PC-3 (cell line): ENCODE measurements at regions not wholly inside any gene's neighbourhood (a gene's known extent, or its start where the extent isn't known, plus 50 kb on each side); places are given as distances from the start of the nearest gene placed in this dataset.
A peak's percentile ranks its signal among the peaks of the same experiment; 100 is the strongest.

Source experiments
- ATAC-seq: fragments of 200-7000 bp; cut with Tn5 transposase; 2 replicates; pipeline ENCODE4 v1.9.1; 2020; ENCODE audit warnings: mild to moderate bottlenecking, moderate library complexity
- BruUV-seq: library from RNA; stranded (reverse); fragments of 400-500 nt; replicated peaks from 2 replicates; lab custom pipeline; 2021; lab: Mats Ljungman, UMichigan
- CTCF ChIA-PET: fragments of 300-600 bp; sonication (Branson Sonifier 250); formaldehyde crosslinking; loops from one replicate; lab custom pipeline; 2022; ENCODE audit warnings: antibody characterized with exemption; lab: Charles Lee
- POLR2A ChIA-PET: fragments of 300-600 bp; sonication (Branson Sonifier 250); formaldehyde crosslinking; loops from one replicate; lab custom pipeline; 2022; ENCODE audit warnings: antibody characterized with exemption; ENCODE audit not compliant: unreplicated experiment; lab: Charles Lee
- DNase-seq: peaks from one replicate; pipeline ENCODE4 v3.0.0-alpha.2; 2015
- H2AFZ ChIP-seq: fragments of 300-600 bp; sonication (generic); 2 replicates; pipeline ENCODE4 v1.6.0; 2016; ENCODE audit warnings: antibody characterized with exemption, low read length
- H3F3A ChIP-seq: fragments of 300-600 bp; sonication (generic); one replicate; pipeline ENCODE4 v1.6.0; 2017; ENCODE audit warnings: antibody characterized with exemption, low read length, control low read depth, mild to moderate bottlenecking; ENCODE audit not compliant: unreplicated experiment
- H3K27ac ChIP-seq: fragments of 300-600 bp; sonication (generic); 2 replicates; pipeline ENCODE4 v1.5.1; 2016; ENCODE audit warnings: mild to moderate bottlenecking, low read length
- H3K27me3 ChIP-seq: fragments of 300-600 bp; sonication (generic); 2 replicates; pipeline ENCODE4 v1.6.1; 2016; ENCODE audit warnings: low read length, mixed read lengths
- H3K36me3 ChIP-seq: fragments of 300-600 bp; sonication (generic); 2 replicates; pipeline ENCODE4 v1.6.1; 2016; ENCODE audit warnings: low read depth, mixed run types, low read length, mixed read lengths
- H3K4me1 ChIP-seq: fragments of 300-600 bp; sonication (generic); 2 replicates; pipeline ENCODE4 v1.5.1; 2016; ENCODE audit warnings: low read length; ENCODE audit not compliant: insufficient read depth
- H3K4me2 ChIP-seq: fragments of 300-600 bp; sonication (generic); 2 replicates; pipeline ENCODE4 v1.6.0; 2016; ENCODE audit warnings: low read length
- H3K4me3 ChIP-seq: fragments of 300-600 bp; sonication (generic); 2 replicates; pipeline ENCODE4 v1.5.1; 2016; ENCODE audit warnings: mild to moderate bottlenecking, low read length, mixed read lengths
- H3K79me2 ChIP-seq: fragments of 300-600 bp; sonication (generic); 2 replicates; pipeline ENCODE4 v1.6.1; 2017; ENCODE audit warnings: low read length, mixed read lengths
- H3K9ac ChIP-seq: fragments of 300-600 bp; sonication (generic); 2 replicates; pipeline ENCODE4 v1.6.0; 2016; ENCODE audit warnings: mild to moderate bottlenecking, low read length
- H3K9me2 ChIP-seq: fragments of 300-600 bp; sonication (generic); replicated peaks from 2 replicates; pipeline ENCODE4 v1.6.1; 2016; ENCODE audit warnings: mixed run types, low read length, mixed read lengths
- H3K9me3 ChIP-seq: fragments of 300-600 bp; sonication (generic); 2 replicates; pipeline ENCODE4 v1.6.1; 2016; ENCODE audit warnings: low read length, mixed read lengths
- H4K20me1 ChIP-seq: fragments of 300-600 bp; sonication (generic); 2 replicates; pipeline ENCODE4 v1.6.1; 2016; ENCODE audit warnings: low read length, mixed read lengths
- CTCF ChIP-seq: fragments of 300-600 bp; sonication (generic); conservative IDR thresholded peaks from 2 replicates; pipeline ENCODE4 v1.5.1; 2017; ENCODE audit warnings: antibody characterized with exemption, low read depth, mild to moderate bottlenecking, low read length
- EZH2 ChIP-seq: fragments of 300-600 bp; sonication (generic); IDR thresholded peaks from one replicate; pipeline ENCODE4 v1.6.1; 2017; ENCODE audit warnings: antibody characterized with exemption, mild to moderate bottlenecking, low read length; ENCODE audit not compliant: unreplicated experiment
- EZH2phosphoT487 ChIP-seq: fragments of 300-600 bp; sonication (generic); IDR thresholded peaks from 2 replicates; pipeline ENCODE4 v1.6.1; 2018; ENCODE audit warnings: mild to moderate bottlenecking, antibody characterized with exemption, low read length, borderline replicate concordance
- intact Hi-C: fragments of 100-400 bp; cut with micrococcal nuclease; formaldehyde crosslinking; loops from 2 replicates; pipeline ENCODE4 v1.9.0; 2023

GRCh38 chr4:130203571-130203970 is 1107.6 kb downstream of the C4orf33 start:
- no peak for TF ChIP-seq EZH2
- TF ChIP-seq EZH2phosphoT487: no peak
- TF ChIP-seq CTCF: no peak
- DNase-seq (no peak), ATAC-seq (no peak)
- no peaks in the 10 kb centered on the region for H3K36me3 ChIP-seq
- H3K4me1 ChIP-seq: no peaks in the 10 kb centered on the region
- intact Hi-C loops: no loop called here
- no peak overlapping the region for H3K27ac ChIP-seq
- POLR2A ChIA-PET: no interaction called here
- no peak overlapping the region for H2AFZ ChIP-seq
- H3K9ac ChIP-seq: no peak overlapping the region
- CTCF ChIA-PET: no interaction called here
- H3K4me2 ChIP-seq: no peak overlapping the region
- no peaks in the 10 kb centered on the region for H4K20me1 ChIP-seq
- no TSS peak for BruUV-seq
- no peaks in the 10 kb centered on the region for H3K9me2 ChIP-seq
- no peak overlapping the region for H3K4me3 ChIP-seq
- no peaks in the 10 kb centered on the region for H3K79me2 ChIP-seq
- no peaks in the 10 kb centered on the region for H3F3A ChIP-seq
- no peaks in the 10 kb centered on the region for H3K27me3 ChIP-seq
- H3K9me3 ChIP-seq: no peaks in the 10 kb centered on the region

GRCh38 chr4:130210864-130211263 is 1114.9 kb downstream of the C4orf33 start:
- Histone ChIP-seq H4K20me1 (no peaks in the 10 kb centered on the region), H3K4me3 (no peak overlapping the region), H3K36me3 (no peaks in the 10 kb centered on the region), H3K9ac (peak overlapping the region; percentile 45; the same call in 1 of the 2 replicates), H2AFZ (no peak overlapping the region), H3K27me3 (no peaks in the 10 kb centered on the region), H3K4me2 (no peak overlapping the region), H3F3A (no peaks in the 10 kb centered on the region), H3K9me2 (no peaks in the 10 kb centered on the region), H3K79me2 (no peaks in the 10 kb centered on the region), H3K27ac (peak overlapping the region; percentile 66), H3K4me1 (0 out of 2 replicates have a peak, but pooled peaks cover 3% of the 10 kb centered on the region), H3K9me3 (no peaks in the 10 kb centered on the region)
- DNase-seq (peak; percentile 47), ATAC-seq (peak; percentile 74)
- TF ChIP-seq EZH2phosphoT487: no peak
- no peak for TF ChIP-seq EZH2
- no peak for TF ChIP-seq CTCF
- intact Hi-C loops: no loop called here
- no TSS peak for BruUV-seq
- ChIA-PET POLR2A (no interaction called here), CTCF (no interaction called here)

GRCh38 chr4:130214268-130214667 is 1118.3 kb downstream of the C4orf33 start:
- DNase-seq (no peak), ATAC-seq (no peak)
- Histone ChIP-seq H3K9me2 (no peaks in the 10 kb centered on the region), H3K4me3 (no peak overlapping the region), H4K20me1 (no peaks in the 10 kb centered on the region), H3K4me1 (0 out of 2 replicates have a peak, but pooled peaks cover 3% of the 10 kb centered on the region), H3K9me3 (no peaks in the 10 kb centered on the region), H3K9ac (no peak overlapping the region), H3K27me3 (no peaks in the 10 kb centered on the region), H3F3A (no peaks in the 10 kb centered on the region), H3K79me2 (no peaks in the 10 kb centered on the region), H3K36me3 (no peaks in the 10 kb centered on the region), H2AFZ (no peak overlapping the region), H3K27ac (no peak overlapping the region), H3K4me2 (no peak overlapping the region)
- ChIA-PET CTCF (no interaction called here), POLR2A (no interaction called here)
- no TSS peak for BruUV-seq
- intact Hi-C loops: no loop called here
- TF ChIP-seq EZH2phosphoT487: no peak
- no peak for TF ChIP-seq CTCF
- no peak for TF ChIP-seq EZH2
